NCI-H1092 treated with DMSO at 0.1 percent for 48 hours (cell line): ENCODE measurements at regions not wholly inside any gene's neighbourhood (a gene's known extent, or its start where the extent isn't known, plus 50 kb on each side); places are given as distances from the start of the nearest gene placed in this dataset.

Experiments
- DNase-seq: peaks from one replicate; lab custom pipeline; 2025; lab: John Stamatoyannopoulos, UW

DNA sequence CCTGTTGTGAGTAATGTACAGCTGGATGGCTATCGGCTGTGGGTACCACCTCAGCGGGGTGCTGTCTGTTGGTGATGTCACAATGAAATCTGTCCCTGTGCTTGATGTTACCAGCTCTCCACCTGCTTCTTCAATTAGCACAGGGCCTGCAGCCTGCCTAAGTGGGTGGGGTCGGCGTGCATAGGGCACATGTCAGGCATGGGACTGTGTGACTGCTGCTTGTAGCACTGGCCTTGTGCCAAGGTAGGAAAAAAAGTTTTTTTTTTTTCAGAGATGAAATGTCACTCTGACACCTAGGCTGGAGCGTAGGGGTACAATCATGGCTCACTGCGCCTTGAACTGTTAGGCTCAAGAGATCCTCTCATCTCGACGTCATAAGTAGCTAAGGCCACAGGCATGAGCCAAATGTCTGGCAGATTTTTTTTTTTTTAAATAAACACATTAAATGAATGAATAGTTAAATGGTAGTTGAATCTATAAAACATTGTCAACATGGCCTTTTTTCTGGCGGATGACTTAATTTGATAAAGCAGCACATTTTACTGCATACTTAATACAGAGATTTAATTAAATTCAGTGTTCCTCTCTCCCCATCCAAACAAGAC lies 222.5 kb downstream of the NXNL2 start:
- DNase-seq: no peak

DNA sequence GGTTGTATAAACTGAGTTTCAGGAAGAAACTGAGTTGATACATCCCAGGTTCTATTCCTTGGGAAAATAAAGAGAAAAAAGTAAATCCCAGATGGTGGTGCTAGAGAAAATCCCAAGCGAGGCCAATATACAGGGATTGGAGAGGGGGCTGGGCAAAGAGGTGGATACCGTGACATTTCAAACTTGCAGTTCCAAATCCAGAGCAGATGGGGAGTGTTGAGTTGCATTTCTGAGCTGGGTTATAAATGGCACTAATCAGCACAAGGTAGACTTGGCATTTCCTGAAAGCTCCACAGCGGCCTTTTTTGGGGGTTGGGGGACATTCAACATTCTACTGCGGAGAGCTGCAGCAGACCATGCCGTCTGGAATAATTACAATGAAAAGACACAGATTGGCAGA lies 224.4 kb downstream of the NXNL2 start:
- no peak for DNase-seq

DNA sequence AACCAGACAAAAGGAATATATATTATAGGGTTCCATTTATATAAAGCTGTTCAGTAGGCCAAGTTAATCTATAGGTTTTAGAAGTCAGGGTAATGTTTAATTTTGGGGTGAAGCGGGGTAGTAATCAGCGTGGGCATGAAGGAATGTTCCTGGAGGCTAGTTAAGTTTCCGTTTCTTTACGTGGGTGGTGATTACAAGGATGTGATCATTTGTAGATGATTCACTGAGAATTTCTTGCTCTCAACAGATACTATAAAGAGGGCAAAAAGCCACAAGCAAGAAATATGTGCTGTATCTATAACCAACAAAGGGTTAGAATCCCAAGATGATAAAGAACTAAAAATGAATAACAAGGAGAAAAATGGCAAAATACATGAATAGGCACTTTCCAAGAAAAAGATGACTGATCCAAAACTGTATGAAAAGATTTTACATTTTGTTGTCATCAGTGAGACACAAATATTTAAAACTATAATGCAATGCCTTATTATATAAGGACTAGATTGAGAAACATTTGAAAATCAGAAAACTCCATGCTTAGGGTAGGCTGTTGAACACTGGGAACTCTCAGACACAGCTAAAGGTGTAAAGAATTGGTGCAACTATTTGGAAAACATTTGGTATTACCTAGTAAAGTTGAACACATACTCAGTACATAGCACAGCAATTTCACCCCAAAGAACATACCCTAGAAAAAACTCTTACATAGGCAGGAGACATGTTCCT lies 224.3 kb upstream of the S1PR3 start:
- no peak for DNase-seq

DNA sequence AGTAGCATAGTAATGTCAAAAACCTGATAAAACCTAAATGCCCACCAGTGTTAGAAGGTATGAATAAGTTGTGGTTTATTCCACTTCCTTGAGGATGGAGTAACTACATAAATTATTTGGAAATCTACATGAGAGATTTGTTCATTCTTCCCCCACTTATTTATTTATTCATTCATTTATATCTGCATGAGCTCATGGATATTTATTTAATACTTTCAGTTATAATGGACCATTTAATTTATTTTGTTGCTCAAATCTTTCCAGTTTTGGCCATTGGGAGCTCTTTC lies 223.8 kb upstream of the S1PR3 start:
- no peak for DNase-seq

DNA sequence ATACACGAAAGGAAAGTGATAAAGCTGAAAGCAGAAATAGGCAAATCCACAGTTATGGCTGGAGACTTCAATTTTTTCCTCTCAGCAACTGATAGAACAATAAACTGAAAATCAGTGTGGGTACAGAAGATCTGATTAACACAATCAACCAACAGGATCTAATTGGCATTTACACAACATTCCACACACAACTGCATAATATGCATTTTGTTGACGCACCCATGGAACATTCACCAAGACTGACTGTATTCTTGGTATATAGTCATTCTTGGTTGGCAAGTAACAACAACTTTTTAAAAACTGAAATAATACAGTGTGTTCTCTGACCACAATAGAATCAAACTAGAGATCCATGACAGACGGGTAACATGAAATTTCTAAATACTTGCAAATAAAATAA lies 218.7 kb upstream of the S1PR3 start:
- DNase-seq: no peak

DNA sequence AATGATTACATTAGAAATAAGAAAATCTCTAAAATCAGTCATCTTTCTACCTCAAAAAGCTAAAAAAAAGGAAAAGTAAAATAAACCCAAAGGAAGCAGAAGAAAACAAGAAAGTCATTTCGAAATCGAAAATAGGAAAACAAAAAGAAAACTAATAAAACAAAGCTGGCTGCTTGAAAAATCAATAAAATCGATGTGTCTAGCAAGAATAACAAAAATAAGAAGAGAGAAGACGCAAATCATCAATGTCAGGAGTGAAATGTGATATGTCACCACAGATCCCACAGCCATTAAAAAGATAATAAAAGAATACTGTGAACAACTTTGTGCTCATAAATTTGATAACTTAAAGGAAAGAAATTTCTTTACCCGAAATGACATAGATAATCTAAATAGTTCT lies 218.1 kb upstream of the S1PR3 start:
- no peak for DNase-seq

DNA sequence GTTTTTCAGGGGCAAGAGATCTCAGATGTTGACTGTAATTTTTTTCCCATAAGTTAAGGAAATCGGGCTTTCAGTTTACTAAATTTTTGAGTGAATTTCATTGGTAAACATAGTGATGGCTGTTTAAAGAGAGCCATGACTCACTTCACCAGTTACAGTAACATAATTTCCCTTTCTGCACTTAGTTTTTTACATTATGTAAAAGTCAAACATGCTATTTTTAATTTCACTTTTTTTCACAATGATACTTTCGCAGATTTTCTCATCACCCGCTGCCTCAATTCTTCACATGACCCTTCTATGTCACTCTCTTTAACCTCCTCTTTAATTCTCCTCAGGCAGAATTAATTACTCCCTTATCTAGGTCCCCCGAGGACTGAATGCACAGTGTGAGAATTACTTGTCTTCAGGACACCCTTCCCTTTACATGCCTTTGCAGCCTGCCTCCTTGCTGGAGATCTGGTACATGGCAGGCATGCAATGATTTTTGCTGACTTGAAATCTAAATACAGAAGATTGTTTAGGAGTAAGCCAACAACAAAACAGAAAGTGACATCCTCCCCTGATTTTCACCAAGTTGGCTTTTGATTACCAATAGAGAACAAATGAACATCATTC lies 217.5 kb upstream of the S1PR3 start:
- DNase-seq: no peak

DNA sequence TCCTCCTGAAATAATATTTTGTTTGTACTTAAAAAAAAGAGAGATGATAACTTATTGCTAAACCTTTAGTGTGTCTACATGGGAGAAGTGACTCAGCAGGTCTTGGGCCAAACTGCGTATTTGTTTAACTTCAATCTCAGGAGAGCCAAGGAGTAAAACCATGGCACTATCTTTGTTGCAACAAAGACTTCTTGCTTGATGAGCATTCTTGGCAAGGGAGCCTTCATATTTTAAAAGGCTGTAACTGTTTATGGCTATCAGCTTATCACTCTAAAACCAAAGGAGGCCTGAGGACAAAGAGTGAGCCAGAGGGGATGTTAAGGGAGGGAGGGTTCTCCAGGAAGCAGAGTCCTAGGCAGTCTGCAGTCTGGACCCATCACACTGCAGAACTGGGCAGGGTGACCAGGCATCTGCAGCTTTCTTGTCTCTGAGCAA lies 216.2 kb upstream of the S1PR3 start:
- DNase-seq: no peak

DNA sequence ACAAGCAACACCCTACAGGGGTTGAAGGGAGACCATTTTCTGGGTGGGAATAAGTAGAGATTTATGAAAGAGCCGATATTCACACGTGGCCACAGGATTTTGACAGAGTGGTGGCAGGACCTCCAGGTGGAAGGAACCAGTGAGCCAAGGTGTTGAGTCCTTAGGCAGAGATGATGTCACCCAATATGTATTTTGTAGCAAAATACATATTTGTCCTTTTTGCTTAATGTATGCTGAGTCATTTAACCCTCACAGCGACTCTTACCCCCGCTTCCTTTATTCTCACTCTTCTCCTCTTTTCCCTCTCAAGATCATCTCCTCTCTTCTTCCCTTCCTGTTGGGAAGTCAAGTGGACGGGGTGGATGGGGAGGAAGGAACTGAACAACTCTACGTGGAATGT lies 215.7 kb upstream of the S1PR3 start:
- DNase-seq: no peak

DNA sequence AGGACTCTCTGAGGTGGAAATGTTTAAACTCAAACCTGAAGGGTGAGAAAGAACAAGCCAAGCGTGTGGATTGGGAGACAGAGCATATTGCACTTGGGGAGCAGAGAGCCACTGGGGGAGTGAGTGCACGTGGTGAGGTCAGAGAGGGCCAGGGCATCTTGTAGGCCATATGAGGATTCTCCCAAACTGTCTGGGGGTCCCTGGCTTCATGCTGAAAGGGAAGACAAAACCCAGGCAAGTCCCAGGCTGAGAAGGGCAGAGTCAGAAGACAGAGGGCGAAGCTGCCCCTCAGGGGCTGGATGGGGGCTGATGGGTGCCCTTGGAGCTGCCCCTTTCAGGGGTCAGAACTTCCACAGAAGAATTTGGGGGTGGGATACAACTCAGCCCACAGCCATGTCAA lies 215.3 kb upstream of the S1PR3 start:
- DNase-seq: no peak

DNA sequence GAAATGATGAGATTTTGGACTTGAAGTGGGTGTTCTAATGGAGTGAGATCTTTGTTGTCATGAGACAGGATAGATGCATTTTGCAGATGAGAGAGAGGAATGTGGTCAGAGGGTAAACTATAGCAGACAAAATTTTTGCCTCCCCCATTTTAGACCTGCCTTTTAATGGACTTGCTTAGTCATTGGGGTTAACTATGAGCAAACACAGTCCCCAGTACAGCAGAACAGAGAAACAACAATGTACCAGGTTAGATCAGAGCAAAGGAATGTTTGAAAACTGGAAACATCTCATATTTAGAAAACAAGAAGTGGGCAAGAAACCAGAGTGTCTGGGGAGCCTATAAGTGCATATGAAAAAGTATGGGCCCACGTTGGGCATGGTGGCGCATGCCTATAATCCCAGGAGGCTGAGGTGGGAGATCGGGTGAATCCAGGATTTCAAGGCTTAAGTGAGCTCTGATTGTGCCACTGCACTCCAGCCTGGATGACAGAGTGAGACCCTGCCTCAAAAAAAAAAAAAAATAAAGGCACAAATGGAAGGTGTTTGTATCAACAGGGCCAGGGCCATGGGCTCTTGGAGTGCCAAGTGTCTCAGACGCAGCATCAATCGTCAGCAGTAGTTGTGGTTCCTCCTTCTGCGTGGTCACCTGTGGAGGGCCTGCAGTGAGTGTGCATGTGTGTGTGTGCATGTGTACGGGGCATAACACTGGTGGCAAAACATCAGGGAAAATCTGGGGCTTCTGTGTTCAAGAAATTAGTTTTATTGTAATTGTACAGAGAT lies 214.4 kb upstream of the S1PR3 start:
- DNase-seq: no peak

DNA sequence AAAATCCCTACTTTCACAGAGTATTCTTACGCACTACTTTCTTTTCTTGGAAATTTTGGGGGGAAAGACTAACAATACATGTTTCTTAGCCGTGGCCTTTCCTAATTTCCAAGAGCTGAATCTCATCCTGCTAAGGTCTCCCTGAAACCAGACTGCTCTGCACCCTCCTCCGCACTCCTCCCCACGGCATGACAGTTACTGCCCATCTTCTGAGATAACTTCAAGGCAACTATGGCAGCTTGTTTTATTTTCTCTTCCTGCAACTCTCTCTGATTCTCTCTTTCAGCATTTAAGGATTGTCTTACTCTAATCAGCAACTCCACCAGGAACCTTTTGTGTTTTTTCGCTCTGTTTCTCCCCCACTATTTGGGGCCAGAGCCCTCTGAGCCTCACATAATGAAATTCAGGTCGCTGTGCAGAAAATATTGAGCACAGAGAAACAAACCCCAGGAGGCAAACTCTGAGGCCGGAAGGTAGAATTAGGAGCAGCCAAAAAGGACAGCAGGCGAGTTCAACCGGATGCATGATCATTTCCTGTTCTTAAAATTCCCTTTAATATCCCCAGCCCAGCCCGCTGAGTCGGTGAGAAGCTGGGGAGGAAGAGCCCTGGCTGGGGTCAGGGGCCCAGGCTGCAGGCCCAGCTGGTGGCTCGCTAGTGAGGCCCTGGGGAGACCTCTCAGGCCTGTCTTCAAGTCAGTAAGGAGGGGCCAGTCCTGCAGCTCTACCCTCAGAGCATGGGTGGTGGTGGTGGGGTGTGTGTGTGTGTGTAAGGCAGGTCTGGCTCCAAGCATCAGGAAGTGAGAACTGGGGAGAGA lies 213.6 kb upstream of the S1PR3 start:
- DNase-seq: no peak

DNA sequence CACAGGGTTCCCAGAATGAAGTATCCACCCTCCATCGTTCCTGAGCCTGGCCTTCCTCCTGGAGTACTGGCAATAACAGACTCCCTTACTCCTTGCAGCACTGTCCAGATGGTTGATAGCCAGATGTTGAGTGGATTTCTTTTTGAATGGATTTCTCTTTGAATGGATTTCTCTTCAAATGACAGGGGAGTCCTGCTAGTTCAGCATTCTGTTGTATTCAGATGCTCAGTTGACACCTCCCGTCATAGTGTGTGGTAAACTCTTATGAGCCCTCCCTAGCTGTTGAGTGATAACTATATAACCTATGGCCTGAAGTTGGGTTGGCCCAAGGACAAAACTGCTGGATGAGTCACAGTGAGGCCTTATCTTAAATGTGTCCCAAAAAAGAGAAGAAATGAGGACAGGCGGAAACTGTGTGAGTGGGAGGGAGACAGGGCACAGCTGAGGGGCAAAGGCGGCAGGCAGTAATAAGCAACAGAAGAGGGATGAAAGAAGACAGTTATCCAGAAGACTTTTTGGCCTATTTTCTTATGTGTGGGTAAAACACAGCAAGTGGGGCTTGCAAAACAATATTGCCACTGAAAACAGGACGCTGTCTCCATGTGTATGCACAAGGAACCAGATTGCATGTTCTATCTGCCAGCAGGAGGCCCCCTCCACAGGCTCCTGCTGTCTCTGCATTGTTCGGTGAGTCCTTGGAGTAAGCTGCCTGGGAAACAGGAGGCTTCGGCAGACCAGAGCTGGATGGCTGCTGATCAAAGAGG lies 209.5 kb upstream of the S1PR3 start:
- DNase-seq: no peak

DNA sequence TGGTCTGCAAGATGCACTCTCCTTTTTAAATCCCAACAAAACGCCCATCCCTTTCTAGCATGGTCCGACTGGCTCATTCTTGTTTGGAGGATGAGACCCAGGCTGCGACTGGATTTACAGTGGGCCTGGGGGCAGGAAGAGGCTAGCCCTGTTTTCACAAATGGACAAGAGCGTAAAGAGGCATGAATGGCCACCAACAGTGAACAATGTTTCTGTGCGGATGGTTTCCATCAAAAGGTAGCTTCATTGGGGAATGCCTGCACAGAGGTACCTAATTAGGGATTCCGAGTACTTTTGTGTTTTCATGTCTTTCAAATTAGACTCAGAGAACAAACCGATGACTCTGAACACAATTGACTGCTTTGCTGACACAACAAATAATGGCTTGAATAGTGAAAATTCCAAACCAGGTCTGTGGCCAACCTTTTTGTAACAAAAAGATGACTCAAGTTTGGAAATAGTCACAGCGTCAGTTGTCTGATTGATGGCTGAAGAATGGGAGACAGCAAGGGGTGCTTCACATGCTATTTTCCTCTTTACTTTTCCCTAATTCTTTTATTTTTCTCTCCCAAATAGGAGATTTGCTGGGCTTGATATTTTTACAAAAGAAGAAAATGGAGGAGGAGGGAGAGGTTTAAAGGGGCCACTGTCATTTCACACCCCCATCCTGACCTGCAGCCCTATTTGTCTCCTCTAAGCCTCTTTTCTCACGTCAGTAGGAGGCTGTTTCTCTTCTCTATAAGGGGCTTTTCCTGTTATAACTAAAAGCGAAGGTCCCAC lies 208.1 kb upstream of the S1PR3 start:
- no peak for DNase-seq

DNA sequence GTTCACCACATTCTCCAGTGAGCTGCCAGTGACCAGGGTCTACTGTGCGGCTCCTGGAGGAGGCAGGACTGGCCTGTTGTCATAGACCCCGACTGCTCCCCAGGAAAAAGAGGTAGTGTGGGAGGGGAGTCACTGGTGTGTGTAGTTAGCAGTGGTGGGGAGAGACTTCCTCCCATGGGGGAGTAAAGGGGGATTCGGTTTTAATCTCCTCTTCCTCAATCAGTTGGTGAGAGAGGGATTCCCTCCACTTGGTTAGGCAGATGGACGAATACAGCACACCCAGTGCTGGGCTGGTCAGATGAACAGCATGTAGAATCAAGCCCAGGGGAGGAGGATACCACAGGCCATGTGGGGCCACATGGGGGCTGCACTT lies 207.6 kb upstream of the S1PR3 start:
- DNase-seq: no peak

DNA sequence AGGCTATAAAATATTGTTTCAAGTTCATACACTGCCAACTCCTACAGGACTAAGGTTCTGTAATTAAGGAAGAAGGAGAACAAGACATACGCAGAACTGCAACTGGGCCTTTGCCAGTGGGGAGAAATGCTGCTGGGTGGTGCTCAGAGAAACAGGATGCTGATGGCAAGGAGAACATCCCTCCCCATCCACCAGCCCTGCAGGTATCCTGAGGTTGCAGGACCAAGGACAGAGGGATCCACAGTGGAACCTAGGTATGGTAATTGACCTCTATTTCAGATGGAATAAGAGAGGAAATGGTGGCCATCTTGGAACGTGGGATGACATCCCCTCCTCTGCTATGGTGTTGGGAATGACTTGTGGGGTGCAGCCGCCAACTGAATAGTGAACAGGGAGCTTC lies 206.3 kb upstream of the S1PR3 start:
- no peak for DNase-seq

DNA sequence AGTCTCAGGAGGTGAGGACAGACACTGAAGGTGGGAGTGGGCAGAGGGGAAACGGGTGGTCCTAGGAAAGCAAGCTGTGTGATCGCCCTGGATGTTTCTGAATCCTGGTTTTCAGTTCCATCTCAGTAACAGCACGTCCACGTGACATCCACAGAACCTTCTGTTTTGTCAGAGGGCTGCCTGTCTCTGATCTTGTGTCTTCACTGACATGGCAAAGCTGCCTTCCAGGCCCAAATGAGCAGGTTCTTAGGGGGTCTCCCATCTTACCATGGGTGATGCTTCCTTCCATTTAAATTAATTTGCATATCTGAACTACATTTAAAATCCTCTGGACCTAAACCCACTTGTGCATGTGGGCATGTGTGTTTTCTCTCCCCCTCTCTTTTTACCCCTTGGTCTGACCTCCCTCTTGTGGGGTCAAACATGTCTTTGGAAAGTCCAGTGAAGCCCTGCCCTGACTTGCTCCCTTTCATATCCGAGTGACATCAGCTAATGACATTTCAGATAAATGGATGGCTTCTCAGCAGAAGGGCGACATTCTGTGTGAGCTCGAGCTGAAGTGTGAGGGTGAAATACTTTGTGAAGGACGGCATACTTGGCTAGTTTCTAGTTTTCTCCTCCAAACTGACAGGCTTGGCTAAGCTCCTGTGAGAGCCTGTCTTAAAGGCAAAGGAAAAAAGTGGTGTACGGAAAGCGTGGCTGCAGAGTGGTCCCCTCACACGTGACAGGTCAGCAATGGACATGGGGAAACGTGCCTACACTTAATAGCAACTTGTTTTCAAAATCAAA lies 204.8 kb upstream of the S1PR3 start:
- no peak for DNase-seq

DNA sequence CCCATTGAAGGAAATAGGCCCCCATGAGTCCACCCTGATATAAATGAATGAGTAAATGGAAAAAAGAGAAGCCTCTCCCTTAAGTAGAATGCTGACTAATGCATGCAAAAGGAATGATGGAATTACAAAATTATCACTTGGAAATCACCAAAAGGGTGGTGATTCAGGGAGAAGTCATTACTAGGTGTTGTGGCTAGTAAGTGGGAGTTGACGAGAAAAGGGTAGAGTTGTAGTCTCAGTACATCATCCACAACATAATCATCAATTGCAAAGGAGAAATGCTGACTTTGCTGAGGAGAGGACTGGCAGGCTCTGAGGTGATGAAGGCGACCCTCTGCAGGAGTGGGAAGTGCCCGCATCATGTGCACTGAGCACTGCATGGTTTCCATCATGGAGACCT lies 201.5 kb upstream of the S1PR3 start:
- no peak for DNase-seq

DNA sequence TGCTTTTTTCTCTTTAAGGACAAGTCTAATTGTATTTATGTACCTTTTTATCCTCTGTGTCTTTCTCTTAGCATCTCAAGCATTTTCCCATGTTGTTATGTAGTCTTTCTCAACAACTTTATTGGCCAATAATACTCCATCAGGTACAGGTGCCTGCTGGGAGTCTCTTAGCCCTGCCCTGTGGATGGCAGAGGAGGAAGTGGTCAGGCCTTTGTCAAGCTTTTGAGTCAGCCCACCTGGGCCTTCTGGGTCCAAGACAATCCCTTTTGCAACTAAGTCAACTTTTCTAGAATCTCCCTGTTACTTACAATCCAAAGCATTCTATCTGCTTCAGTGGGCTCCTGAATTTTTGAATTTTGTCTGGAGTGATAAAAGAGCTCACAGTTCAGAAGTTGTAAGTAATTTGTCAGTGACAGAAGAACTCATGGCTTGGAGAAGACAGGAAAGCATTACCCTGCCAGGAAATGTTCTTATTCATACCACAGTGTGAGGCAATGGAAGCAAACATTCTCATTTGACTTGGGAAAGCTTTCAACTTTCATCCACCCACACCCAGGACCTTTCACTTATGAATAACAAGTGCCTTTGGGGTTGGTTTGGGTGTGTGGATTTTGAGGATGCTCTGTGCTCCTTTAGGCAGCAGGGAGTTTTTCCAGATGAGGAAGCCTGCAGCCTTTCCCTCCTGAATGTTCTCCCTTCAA lies 200.0 kb upstream of the S1PR3 start:
- DNase-seq: no peak
